ENCODE measurements at regions not wholly inside any gene's neighbourhood (a gene's known extent, or its start where the extent isn't known, plus 50 kb on each side); places are given as distances from the start of the nearest gene placed in this dataset.

GRCh38 chr2:2998971-2999370 lies 378.6 kb downstream of the EIPR1 start:
- TF ChIP-seq CTCF (IDR thresholded peaks at IDR 0.05) (no peak), POLR2A (IDR thresholded peaks at IDR 0.05) (no peak)

Measured in thyroid gland (tissue), 4 donors.